Tibial artery (tissue), 4 donors: ENCODE measurements at regions not wholly inside any gene's neighbourhood (a gene's known extent, or its start where the extent isn't known, plus 50 kb on each side); places are given as distances from the start of the nearest gene placed in this dataset.

Experiments
- DNase-seq, 2 donors: peaks; one replicate each; pipeline ENCODE4 v3.0.0-alpha.2; 2019
- H3K27ac ChIP-seq, 2 donors: fragments of 200-600 bp; sonication (generic) in 1 of 2; 1 replicate in 1 of 2; 2 replicates in 1 of 2; pipeline ENCODE4 v1.5.1; 2018 to 2019; ENCODE audit warnings: mild to moderate bottlenecking in 1 of 2
- H3K27me3 ChIP-seq, 2 donors: fragments of 200-600 bp; sonication (generic) in 1 of 2; one replicate each; pipeline versions ENCODE4 v1.5.1 to v1.6.0; 2016 to 2019
- H3K36me3 ChIP-seq, 3 donors: fragments of 200-600 bp; sonication (generic) in 2 of 3; one replicate each; pipeline ENCODE4 v1.5.1; 2016 to 2019; ENCODE audit warnings: mild to moderate bottlenecking in 2 of 3
- H3K4me1 ChIP-seq, 4 donors: fragments of 200-600 bp; sonication (generic) in 2 of 4; 1 replicate in 3 of 4; 2 replicates in 1 of 4; pipeline ENCODE4 v1.5.1; 2016 to 2019
- H3K4me3 ChIP-seq, 2 donors: fragments of 200-600 bp; sonication (generic) in 1 of 2; 1 replicate in 1 of 2; 2 replicates in 1 of 2; pipeline ENCODE4 v1.5.1; 2018 to 2019; ENCODE audit warnings: mild to moderate bottlenecking in 2 of 2
- H3K9me3 ChIP-seq, 3 donors: fragments of 200-600 bp; sonication (generic) in 1 of 3; one replicate each; pipeline ENCODE4 v1.5.1; 2016 to 2019
- CTCF ChIP-seq, 2 experiments: fragments of 200-600 bp in 1 of 2; fragments of 450-650 bp in 1 of 2; IDR thresholded peaks; one replicate each; pipeline ENCODE4 v1.5.1; 2017 to 2019; ENCODE audit warnings: antibody characterized with exemption in 2 of 2, mild to moderate bottlenecking in 1 of 2, moderate library complexity in 1 of 2
- intact Hi-C: fragments of 100-400 bp; cut with DNase I; formaldehyde crosslinking; loops from one replicate; pipeline ENCODE4 v1.15.0; 2023; ENCODE audit warnings: low total_unique reads

- H3K36me3 ChIP-seq = no peaks in the 10 kb centered on the region
- H3K27ac ChIP-seq = no peak overlapping the region
- H3K4me1 ChIP-seq = no peaks in the 10 kb centered on the region
- no peaks in the 10 kb centered on the region for H3K9me3 ChIP-seq
- intact Hi-C loops = no loop called here
- H3K27me3 ChIP-seq = no peaks in the 10 kb centered on the region
- H3K4me3 ChIP-seq = no peak overlapping the region
- DNase-seq = no peak
- TF ChIP-seq CTCF (IDR thresholded peaks at IDR 0.05) = no peak
These were observed 384.7 kb downstream of the EDEM1 start for GRCh38 chr3:5572168-5572567.

GRCh38 chr3:5576277-5577011, 388.9 kb downstream of the EDEM1 start:
- no peaks in the 10 kb centered on the region for H3K36me3 ChIP-seq
- DNase-seq = no peak
- no peak overlapping the region for H3K27ac ChIP-seq
- H3K4me1 ChIP-seq = no peaks in the 10 kb centered on the region
- H3K4me3 ChIP-seq = no peak overlapping the region
- TF ChIP-seq CTCF (IDR thresholded peaks at IDR 0.05) = no peak
- no peaks in the 10 kb centered on the region for H3K27me3 ChIP-seq
- no peaks in the 10 kb centered on the region for H3K9me3 ChIP-seq
- intact Hi-C loops = no loop called here

- no peaks in the 10 kb centered on the region for H3K9me3 ChIP-seq
- intact Hi-C loops = no loop called here
- H3K4me1 ChIP-seq = no peaks in the 10 kb centered on the region
- H3K36me3 ChIP-seq = no peaks in the 10 kb centered on the region
- H3K4me3 ChIP-seq = no peak overlapping the region
- H3K27me3 ChIP-seq = no peaks in the 10 kb centered on the region
- no peak overlapping the region for H3K27ac ChIP-seq
- DNase-seq = no peak
- no peak for TF ChIP-seq CTCF (IDR thresholded peaks at IDR 0.05)
These were observed 391.7 kb downstream of the EDEM1 start for GRCh38 chr3:5579139-5579602.

DNA sequence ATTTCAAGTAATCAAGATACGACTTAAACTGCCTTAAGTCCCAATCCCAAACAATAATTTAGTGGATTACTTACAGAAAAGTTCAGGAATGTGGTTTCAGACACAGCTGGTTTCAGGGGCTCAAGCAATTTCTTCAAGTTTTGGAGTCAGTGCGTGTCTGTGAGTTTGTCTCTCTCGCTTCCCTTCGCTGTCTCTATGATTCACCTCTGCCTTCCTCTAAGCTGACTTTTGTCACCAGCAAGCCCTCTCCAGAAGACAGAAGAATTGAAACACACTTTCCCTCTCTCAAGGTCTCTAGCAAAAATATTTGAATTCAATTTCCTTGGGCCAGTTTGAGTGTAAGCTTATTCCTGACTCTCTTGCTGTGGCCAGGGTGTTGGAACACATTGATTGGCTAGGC, 392.4 kb downstream of the EDEM1 start:
- no peak for DNase-seq
- no peaks in the 10 kb centered on the region for H3K36me3 ChIP-seq
- intact Hi-C loops = no loop called here
- no peaks in the 10 kb centered on the region for H3K9me3 ChIP-seq
- no peak overlapping the region for H3K27ac ChIP-seq
- H3K27me3 ChIP-seq = no peaks in the 10 kb centered on the region
- TF ChIP-seq CTCF (IDR thresholded peaks at IDR 0.05) = no peak
- H3K4me1 ChIP-seq = no peaks in the 10 kb centered on the region
- H3K4me3 ChIP-seq = no peak overlapping the region

GRCh38 chr3:5580826-5581225, 393.3 kb downstream of the EDEM1 start:
- no peak for TF ChIP-seq CTCF (IDR thresholded peaks at IDR 0.05)
- intact Hi-C loops = no loop called here
- no peaks in the 10 kb centered on the region for H3K4me1 ChIP-seq
- H3K27ac ChIP-seq = no peak overlapping the region
- no peaks in the 10 kb centered on the region for H3K36me3 ChIP-seq
- no peaks in the 10 kb centered on the region for H3K27me3 ChIP-seq
- no peak for DNase-seq
- H3K4me3 ChIP-seq = no peak overlapping the region
- H3K9me3 ChIP-seq = no peaks in the 10 kb centered on the region
